HAP-1 (cell line): ENCODE measurements at regions not wholly inside any gene's neighbourhood (a gene's known extent, or its start where the extent isn't known, plus 50 kb on each side); places are given as distances from the start of the nearest gene placed in this dataset.

Experiments used
- DNase-seq, 2 experiments: peaks; one replicate each; pipeline ENCODE4 v3.0.0-alpha.2; 2016 to 2020; ENCODE audit warnings: low spot score in 2 of 2
- H3K27me3 ChIP-seq: fragments of 250-450 bp; sonication (Bioruptor Pico); 2 replicates; pipeline ENCODE4 v1.5.1; 2020; ENCODE audit warnings: low read depth, mild to moderate bottlenecking, moderate library complexity
- H3K36me3 ChIP-seq: fragments of 250-450 bp; sonication (Bioruptor Pico); replicated peaks from 2 replicates; pipeline ENCODE4 v1.5.1; 2020; ENCODE audit warnings: mild to moderate bottlenecking
- H3K4me1 ChIP-seq: fragments of 250-450 bp; sonication (Bioruptor Pico); 2 replicates; pipeline ENCODE4 v1.5.1; 2020; ENCODE audit warnings: mild to moderate bottlenecking
- H3K4me3 ChIP-seq: fragments of 250-450 bp; sonication (Bioruptor Pico); 2 replicates; pipeline ENCODE4 v1.5.1; 2020; ENCODE audit warnings: mild to moderate bottlenecking, moderate library complexity
- H3K9me3 ChIP-seq: fragments of 250-450 bp; sonication (Bioruptor Pico); 2 replicates; pipeline ENCODE4 v1.5.1; 2020; ENCODE audit warnings: mild to moderate bottlenecking, moderate library complexity
- in situ Hi-C: fragments of 300-500 bp; cut with MboI; formaldehyde crosslinking; loops from 3 replicates; pipeline ENCODE4 v1.14.3; 2020; ENCODE audit warnings: low sequenced_read_pairs, inconsistent platforms, mixed read lengths

- peaks cover 24% of the 10 kb centered on the region for H3K27me3 ChIP-seq
- H3K4me3 ChIP-seq = no peak overlapping the region
- DNase-seq = no peak
- in situ Hi-C loops = no loop called here
- H3K36me3 ChIP-seq = no peaks in the 10 kb centered on the region
- no peaks in the 10 kb centered on the region for H3K9me3 ChIP-seq
- H3K4me1 ChIP-seq = no peaks in the 10 kb centered on the region
Observed at GRCh38 chr1:231091415-231091814, 51.4 kb upstream of the FAM89A start.
